ENCODE measurements at regions not wholly inside any gene's neighbourhood (a gene's known extent, or its start where the extent isn't known, plus 50 kb on each side); places are given as distances from the start of the nearest gene placed in this dataset.

DNA sequence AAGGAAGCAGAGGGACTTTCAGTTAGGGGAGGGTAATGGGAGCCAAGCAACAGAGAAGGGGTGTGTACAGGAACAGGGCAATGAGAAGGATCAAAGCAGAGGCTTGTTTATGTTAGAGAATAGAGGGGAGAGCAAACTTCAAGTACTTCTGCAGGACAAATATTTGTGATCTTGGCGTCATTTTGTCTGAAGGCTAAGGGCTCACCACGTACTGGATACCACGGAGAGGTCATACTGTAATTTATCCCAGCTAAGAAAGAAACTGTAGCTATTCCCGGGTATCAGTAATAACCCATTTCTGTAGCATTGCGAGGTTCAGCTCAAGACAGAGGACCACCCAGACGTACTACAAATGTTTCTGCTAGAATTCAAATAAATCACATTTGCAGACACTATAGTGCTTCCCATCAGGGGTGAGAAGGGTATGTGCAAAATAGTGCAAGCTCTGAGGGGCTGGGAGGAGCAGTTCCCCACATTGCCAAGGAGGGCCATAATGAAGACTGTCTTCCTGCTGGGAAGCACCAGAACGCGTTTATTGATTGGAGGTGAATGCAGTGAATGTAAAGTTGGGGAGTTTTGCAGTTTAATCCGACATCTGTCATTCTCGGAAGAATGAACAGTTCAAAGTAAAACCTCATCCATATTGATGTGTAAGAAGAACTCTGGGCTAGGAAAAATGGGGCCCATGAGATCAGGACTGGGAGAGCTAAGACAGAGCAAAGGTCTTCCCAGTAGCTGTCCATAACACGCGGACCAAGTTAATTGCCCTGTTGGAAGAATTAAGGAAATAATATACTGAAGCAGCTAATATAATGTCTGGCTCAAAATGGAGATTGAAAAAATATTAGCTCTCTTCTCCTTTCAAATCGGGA lies 136.9 kb downstream of the RWDD3 start:
- DNase-seq (ENCODE audit: low read depth in 2 of 2) = no peak

DNA sequence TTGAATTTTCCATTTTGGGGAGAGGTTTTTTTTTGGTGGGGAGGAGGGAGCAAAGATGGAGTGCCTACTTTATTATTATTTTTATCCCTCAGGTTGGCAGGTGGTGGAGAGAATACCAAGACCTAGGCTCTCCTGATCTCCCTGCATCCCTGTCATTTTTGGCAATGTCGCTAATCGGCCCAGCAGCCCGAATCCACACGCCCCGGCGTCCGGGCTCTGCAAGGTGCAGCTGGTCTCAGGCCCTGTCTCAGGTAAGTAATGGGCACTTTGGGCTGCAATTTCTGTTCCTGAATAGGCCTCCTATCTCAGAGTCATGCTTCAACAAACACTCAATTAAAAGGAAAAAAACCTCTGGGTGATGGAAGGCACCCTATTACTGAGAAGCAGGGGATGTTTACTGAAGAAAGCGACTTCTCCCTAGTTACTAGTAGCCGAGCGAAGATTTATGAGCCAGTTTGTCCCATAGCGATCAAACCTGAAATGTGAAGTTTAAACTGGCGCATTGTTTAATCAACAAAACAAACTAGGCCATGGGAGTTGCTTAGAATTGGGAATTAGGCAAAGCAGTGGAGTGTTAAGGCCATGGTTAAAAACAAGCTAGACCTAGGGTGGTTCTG lies 137.8 kb downstream of the RWDD3 start:
- DNase-seq (ENCODE audit: low read depth in 2 of 2) = no peak

DNA sequence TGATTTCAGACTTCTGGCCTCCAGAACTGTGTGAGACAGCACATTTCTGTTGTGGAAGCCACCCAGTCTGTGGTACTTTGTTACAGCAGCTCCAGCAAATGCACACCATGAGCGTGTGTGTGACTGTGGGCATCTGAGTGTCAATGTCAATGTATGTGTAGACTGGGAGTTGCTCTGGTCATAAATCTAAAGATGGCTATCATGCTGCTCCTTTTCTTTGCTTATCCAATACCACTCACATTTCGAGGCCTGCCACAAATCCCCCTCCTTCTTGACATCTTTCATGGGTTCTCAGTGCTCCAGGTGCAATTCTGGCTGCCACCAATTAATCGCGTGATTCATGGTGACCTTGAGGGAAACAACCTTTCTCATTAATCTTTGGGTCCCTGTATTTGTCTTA lies 141.2 kb downstream of the RWDD3 start:
- DNase-seq (ENCODE audit: low read depth in 2 of 2) = no peak

DNA sequence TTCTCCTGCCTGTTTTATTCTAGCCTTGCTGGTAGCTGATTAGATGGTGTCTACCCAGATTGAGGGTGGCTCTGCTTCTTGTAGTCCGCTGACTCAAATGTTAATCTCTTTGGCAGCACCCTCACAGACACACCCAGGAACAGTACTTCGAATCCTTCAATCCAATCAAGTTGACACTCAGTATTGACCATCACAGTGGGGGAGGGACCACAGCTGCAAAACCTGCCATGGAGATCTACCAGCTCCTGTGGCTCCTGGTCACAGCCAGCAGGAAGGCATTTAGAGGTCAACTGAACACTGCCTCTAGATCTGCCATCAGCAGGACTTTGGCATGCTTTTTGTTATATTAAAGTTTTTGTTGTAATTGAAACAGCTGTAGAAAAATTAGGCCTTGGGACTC lies 146.9 kb downstream of the RWDD3 start:
- no peak for DNase-seq (ENCODE audit: low read depth in 2 of 2)

DNA sequence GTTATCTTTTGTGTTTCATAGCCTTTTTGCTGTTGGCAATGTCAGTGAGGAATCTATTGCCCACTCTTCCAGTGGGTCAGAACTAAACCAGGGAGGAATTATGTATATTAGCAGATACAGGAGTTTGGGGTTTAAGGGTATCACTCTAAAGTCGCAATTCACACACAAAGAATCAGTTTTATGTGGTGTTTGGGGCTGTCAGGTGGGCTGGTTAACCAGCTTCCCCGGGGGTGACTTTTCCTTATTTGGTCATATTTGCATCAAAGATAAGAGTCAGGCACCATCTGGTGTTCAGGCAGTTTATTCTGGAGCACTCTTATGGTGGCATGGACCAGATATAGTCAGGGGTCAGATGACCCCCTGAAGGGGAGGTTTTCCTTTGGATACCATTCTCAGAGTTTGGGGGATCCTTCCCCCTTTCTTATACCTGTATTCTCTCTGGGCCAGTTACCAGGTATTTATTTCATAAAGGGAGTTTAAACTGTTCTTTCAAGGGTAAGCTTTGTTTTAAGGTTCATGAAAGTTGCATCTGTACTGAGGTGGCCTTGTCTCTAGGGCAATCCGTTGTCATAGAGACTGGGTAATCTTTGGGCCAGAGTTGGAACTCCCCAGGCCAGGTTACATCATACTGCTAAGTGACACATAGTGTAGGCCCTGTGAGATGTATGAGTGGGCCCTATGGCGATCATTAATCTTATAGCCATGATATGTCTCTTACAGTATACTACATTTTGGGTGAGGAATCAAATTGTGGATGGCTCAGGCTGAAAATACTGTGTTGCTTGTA lies 148.2 kb downstream of the RWDD3 start:
- DNase-seq (ENCODE audit: low read depth in 2 of 2) = no peak

DNA sequence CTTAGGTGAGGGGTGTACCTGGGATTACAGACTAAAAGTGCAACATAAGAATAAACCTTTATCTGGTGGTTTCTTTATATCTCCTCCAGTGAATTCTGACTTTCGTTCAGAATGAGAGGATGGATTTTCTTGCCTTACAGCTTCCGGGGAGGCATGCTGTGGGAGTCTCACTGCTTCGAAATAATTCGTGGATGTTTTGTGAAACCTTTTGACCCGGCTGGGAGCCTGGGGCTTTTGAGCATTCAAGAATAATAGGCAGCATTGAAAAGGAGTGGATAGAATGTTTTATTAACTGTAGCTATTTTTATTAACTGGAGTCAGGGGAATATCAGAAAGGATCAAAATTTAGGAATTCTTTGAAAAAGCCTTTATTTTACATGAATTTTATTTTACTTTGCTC lies 149.1 kb downstream of the RWDD3 start:
- DNase-seq (ENCODE audit: low read depth in 2 of 2) = no peak

DNA sequence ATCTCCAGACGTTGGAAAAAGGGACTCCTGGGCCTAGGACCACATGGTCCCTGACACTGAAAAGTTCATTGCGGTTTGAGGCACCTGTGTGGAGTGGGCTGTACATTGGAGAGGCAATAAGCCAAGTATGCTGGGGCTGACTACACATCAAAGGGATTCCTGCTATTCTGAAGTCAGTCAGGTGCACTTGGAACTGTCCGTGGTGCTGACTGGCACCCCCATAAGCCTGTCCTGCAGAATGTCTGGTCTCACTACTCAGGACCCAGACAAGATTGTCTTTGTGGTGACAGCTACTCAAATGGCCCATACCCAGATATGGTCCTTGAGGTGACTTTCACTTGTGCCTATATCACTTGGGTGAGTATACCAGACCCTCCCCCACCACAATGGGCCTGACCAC lies 150.6 kb downstream of the RWDD3 start:
- no peak for DNase-seq (ENCODE audit: low read depth in 2 of 2)

DNA sequence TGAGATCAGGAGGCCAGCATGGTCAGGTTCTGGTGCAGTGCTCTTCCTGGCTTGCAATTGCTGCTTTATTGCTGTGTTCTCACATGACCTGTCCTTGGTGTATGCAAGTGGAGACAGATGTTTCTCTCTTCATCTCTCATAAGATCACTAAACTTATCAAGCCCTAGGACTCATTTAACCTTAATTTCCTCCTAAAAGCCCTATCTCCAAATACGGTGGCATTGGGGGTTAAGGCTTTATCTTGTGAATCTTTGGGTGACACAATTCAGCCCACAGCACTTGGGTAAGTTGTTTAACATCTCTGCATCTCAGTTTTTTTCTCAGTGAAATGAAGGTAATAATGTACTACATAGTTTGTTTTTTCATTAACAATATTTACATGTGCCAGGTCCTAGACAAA lies 152.4 kb downstream of the RWDD3 start:
- DNase-seq (ENCODE audit: low read depth in 2 of 2) = no peak

DNA sequence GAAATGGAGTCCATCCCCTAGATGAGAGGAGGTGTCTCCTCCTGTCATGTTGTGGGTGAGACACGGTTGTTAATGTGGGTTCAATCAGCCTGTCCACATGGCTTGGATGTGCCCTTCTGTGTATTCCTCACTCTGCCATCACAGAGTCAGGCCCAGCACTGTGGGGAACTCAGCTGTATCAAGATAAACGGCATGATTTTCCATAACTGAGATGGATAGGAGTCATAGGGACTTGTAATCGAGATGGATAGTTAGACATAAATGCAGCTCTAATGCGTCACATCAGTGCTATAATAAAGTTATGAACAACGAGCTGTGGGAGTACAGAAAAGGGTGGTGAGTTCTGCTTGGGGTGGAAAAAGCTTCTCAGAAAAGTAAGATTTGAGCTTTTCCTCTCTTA lies 152.9 kb downstream of the RWDD3 start:
- no peak for DNase-seq (ENCODE audit: low read depth in 2 of 2)

DNA sequence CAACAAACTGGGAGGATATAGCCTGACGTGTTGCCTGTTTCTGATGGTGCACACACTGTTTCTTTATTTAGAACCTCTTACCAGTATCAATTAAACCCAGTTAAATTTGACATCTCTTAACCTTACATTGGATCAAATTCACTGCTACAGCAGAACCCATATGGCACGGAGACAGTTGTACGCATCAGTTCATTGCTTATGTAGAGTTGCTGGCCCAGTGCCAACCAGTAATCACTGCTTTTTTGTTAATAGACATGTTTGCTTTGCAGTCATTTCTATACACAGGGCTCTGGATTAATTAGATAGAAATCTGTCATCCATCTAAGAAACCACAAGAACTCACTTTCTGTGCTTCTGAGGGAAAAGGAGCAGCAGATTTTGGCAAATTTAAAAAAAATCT lies 154.0 kb downstream of the RWDD3 start:
- DNase-seq (ENCODE audit: low read depth in 2 of 2) = no peak

DNA sequence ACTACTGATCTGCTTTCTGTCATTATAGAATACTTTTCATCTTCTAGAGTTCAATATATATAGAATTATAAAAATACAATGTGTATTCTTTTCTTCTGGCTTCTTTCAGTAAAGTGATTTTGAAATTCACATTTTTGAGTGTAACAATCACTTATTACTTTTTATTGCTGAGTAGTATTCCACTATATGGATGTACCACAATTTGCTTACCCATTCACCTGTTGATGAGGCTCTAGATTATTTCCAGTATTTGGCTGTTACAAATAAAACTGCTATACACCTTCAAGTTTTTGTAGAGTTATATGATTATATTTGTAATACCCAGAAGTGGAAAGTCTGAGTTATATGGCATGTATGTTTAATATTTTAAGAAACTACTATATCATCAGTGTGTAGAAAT lies 159.4 kb downstream of the RWDD3 start:
- no peak for DNase-seq (ENCODE audit: low read depth in 2 of 2)

DNA sequence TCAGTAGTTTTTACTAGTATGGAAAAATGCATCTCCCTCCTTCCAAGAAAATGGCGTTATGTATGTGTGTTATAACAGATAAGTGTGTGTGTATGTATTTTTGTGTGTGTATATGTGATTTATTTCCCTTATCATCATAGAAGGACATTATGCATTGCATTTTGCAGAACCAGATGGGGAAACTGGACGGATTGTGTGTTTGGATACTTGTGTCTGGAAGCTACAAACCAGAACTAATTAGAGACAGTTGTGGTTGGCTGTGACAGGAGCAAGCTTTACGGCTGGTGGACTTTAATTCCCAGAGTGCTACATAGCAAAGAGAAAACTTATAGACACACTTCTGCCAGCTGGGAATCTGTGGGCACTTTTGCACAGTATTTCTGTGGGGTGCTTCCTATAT lies 162.5 kb downstream of the RWDD3 start:
- DNase-seq (ENCODE audit: low read depth in 2 of 2) = no peak

DNA sequence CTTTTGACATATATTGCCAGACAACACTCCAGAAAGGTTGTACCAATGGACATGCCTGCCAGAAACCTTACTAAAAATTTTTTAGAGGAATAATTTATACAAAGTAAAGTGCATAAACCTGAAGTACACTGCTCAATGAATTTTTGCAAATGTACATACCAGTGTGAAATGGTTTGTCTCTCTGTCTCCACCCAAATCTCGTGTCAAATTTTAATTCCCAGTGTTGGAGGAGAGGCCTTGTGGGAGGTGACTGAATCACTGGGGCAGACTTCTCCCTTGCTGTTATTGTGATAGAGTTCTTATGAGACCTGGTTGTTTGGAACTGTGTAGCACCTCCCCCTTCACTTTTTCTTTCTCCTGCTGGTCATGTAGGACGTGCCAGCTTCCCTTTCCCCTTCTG lies 168.8 kb downstream of the RWDD3 start:
- DNase-seq (ENCODE audit: low read depth in 2 of 2) = no peak

DNA sequence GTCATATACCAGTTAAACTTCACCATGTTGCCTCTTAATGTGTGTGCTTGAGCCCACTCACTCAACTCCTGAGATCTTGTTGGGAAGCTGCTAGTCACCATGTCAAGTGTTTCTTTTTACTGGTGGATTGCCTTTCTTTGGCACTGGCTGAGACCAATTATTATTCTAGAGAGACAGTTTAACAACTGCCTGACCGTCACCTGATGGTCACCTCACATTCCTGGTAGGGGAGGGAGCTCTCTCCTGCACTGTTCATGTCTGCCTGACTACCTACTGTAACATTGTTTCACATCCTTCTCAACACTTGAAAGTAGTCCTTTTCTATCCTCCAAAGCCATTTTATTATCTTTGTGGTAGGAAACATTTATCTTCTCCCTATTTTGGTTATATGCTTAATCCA lies 172.3 kb downstream of the RWDD3 start:
- DNase-seq (ENCODE audit: low read depth in 2 of 2) = no peak

DNA sequence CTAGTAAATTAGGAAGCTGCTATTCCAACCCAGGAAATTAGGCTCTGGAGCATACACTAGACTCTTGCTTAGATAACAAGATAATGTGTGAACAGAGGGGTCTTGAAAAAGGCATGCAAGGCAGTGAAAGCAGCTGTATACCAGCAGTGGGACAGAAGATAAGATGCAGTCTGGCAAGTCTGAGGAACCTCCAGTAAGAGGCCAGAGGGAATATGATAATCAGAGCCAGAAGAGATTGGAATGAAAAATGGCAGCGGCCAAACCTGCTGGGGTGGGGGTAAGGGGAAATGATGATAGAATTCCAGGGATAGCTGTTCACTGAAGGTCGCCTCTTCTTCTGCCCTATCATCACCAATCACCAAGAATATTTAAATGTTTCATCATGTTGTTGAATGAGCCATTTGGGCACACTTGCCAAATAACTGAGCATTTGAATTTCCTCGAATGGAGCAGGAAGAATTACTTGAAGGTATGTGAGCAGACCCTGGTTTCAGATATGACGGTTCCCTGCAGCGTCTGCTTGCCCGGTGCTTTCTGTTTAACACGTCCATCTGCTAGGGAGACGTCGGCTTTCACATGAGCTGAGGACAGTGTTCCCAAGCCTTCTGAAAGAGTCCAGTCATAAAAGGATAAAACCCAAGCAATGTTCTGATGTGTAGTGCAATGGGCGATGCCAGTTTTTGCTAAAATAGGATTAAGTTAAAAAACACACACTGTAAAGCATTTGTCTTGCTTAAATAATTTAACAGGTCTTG lies 173.3 kb downstream of the RWDD3 start:
- DNase-seq (ENCODE audit: low read depth in 2 of 2) = no peak

DNA sequence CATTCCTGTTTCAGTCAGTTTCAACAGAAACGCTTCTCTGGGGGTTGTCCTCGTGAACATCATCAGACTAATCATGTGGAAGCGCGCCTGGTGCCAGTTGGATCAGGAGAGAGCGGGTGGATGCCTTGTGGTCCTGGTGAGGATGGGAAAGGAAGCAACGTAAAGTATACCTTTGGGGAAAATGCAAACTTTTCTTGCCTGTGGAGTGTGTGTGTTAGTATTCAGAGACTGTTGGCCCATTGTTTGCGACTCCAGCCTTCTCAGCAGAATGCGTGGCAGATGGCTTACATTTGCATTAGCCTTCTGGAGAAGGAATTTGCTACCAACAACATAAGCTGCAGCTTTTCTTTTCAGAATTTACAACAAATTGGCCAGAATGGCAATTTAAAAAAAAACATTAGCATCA lies 173.9 kb downstream of the RWDD3 start:
- no peak for DNase-seq (ENCODE audit: low read depth in 2 of 2)

DNA sequence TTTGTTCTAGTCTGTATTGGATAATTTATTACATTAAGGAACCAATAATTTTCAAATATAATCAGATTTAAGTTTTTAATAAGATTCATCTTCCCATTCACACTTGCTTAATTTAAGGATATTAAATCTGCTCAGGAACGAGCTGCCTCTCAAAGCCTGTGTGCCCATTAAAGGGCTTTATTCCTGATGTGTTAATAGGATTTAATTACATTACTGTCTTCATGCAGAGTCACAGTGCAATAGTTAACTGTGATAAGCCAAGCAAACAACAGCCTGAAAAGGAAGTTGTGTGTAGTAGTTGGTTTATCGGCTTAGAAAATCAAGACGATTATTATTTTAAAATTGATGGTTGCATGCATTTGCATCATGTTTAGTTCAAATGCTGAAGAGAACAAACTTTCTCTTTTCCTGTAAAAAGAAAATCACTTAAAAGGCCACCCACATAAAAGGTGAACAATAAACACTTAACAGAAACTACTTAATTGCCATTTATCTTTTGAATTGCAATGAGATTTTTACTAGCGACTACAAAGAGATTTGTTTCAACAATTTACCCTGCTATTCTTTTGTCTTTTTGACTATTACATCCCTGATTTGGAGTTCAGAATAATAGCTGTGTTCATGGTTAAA lies 174.6 kb downstream of the RWDD3 start:
- no peak for DNase-seq (ENCODE audit: low read depth in 2 of 2)

DNA sequence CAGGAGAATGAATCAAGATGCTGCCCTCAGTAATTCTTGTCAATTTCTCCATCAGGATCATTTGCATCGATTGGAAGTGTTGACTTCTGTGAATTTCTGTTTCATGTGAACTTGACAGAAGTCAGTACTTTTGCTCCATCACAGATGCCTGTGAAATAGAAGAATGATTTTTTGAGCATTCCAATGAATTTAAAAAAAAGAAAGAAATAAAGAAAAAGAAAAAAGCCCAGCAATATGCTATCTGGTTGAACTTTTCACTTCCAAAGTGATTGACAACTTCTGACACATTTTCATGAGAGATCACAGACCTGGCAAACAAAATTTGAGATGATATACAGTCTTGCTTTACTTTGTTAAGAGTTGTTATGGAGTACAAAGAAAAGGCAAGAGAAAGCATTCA lies 175.3 kb downstream of the RWDD3 start:
- no peak for DNase-seq (ENCODE audit: low read depth in 2 of 2)

DNA sequence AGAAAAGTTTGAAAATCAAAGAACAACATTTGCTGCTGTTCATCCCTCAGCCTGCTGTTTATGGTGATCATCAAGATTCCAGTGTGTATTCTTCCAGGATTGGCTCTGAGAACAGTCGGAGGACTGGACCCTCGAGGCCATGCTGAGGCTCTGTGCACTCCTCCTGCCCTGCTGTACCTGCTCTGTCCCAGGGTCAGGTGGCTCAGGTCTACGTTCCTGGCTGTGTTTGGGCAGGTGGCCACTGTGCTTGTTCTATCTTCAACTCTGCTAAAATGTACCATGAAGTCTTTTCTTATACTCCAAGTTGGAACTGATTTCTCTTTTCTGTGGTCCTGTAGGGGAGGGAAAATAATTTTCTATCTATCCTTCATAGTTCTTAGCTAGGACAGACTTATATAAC lies 175.9 kb downstream of the RWDD3 start:
- DNase-seq (ENCODE audit: low read depth in 2 of 2) = no peak

DNA sequence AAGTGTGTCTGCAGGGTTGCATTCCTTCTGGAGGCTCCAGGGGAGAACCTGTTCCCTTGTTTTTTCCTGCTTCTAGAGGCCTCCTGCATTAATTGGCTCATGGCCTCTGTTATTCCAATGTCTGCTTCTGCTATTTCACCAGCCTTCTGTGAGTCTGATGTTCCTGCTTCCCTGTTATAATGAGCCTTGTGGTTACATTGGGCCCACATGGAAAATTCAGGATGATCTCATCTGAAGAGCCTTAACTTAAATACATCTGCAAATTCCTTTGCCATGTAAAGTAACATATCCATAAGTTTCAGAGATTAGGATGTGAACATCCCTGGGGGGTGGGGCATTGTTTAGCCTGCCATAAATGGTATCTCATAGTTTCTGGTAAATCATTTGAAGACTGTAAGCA lies 181.1 kb downstream of the RWDD3 start:
- no peak for DNase-seq (ENCODE audit: low read depth in 2 of 2)

DNA sequence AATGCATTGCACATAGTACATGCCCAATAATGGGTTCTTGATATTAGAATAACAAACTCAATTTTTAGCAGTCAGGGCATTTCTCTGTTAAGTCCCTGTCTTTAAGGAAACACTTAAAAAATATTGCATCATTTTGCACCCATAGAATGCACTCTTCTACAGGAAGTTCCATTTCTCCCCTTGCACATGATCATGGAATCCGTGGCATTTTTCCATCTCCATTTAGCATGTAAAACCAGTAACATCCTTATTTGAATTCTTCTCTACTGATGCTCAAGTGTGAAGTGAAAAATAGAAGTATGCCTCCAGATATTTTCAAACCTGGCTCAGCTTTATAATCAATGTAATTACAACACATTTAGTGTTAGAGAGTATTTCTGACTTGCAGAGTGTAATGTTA lies 192.8 kb downstream of the RWDD3 start:
- no peak for DNase-seq (ENCODE audit: low read depth in 2 of 2)

DNA sequence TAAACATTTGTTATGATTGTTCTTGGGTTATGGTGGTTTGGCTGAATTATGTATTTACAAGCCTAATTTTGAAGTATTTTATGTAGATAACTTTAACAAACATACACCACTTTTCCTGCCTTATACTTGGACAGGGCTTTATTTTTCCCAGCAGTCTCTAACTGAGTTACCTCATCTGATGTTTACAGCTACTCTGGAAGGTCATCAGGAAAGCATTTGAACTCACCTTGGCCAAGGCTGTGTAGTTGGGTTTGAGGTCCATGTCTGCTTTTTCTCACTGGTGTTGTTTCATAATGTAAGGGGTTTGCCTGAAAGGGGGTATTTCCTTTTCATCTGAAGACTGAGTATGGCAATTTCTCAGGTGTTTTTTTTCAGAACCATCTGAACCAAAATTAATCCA lies 193.5 kb downstream of the RWDD3 start:
- no peak for DNase-seq (ENCODE audit: low read depth in 2 of 2)
